HFFc6 (cell line): ENCODE measurements at regions not wholly inside any gene's neighbourhood (a gene's known extent, or its start where the extent isn't known, plus 50 kb on each side); places are given as distances from the start of the nearest gene placed in this dataset.
"Not testable (repeated sequence)": the region's sequence is repeated elsewhere in the genome, so short reads cannot be mapped to it uniquely, and the experiment has no call there.

Source experiments
- DNase-seq: peaks from one replicate; pipeline ENCODE4 v3.0.0-alpha.2; 2018
- H3K27ac Mint-ChIP-seq: 2 replicates; pipeline ENCODE4 v1.8.0; 2020; ENCODE audit warnings: mild to moderate bottlenecking, mixed read lengths
- H3K27me3 Mint-ChIP-seq: 2 replicates; pipeline ENCODE4 v1.8.0; 2021; ENCODE audit warnings: mild to moderate bottlenecking, moderate library complexity, mixed read lengths; ENCODE audit not compliant: insufficient read depth
- H3K36me3 Mint-ChIP-seq: 2 replicates; pipeline ENCODE4 v1.8.0; 2021; ENCODE audit warnings: low read depth, mixed read lengths
- H3K4me1 Mint-ChIP-seq: 2 replicates; pipeline ENCODE4 v1.8.0; 2020; ENCODE audit warnings: low read depth, mixed read lengths
- H3K4me3 Mint-ChIP-seq: 2 replicates; pipeline ENCODE4 v1.8.0; 2020; ENCODE audit warnings: mild to moderate bottlenecking, moderate library complexity, mixed read lengths
- H3K9me3 Mint-ChIP-seq: 2 replicates; pipeline ENCODE4 v1.8.0; 2020; ENCODE audit warnings: mild to moderate bottlenecking, mixed read lengths
- TF ChIP-seq, protein P1 (sequence below): fragments of 200-600 bp; sonication (generic); IDR thresholded peaks from 2 replicates; pipeline ENCODE4 v1.5.0; 2021; ENCODE audit warnings: antibody characterized with exemption, mild to moderate bottlenecking

DNA sequence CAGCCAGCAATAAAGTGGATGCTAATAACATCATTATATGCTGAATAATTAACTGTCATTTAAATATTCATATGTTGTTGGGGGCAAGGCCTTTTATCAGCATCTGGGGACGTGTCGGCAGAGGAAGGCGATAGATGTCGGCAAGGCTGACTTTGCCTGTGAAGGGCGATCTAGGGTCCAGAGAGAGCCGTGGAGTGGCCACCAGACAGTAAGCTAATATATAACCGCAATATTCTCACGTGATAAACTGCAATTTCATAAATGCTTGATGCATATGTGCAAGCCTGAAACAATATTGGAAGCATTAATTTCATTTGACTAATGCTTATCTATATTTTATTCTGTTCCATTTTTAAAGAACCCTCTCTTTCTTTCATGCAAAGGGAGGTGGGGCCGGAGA lies 141.0 kb upstream of the POU3F1 start:
- H3K27me3 Mint-ChIP-seq: peaks cover 18% of the 10 kb centered on the region
- no peak overlapping the region for H3K4me3 Mint-ChIP-seq
- no peaks in the 10 kb centered on the region for H3K36me3 Mint-ChIP-seq
- H3K4me1 Mint-ChIP-seq: no peaks in the 10 kb centered on the region
- H3K27ac Mint-ChIP-seq: no peak overlapping the region
- no peak for DNase-seq
- TF ChIP-seq, protein P1, sequence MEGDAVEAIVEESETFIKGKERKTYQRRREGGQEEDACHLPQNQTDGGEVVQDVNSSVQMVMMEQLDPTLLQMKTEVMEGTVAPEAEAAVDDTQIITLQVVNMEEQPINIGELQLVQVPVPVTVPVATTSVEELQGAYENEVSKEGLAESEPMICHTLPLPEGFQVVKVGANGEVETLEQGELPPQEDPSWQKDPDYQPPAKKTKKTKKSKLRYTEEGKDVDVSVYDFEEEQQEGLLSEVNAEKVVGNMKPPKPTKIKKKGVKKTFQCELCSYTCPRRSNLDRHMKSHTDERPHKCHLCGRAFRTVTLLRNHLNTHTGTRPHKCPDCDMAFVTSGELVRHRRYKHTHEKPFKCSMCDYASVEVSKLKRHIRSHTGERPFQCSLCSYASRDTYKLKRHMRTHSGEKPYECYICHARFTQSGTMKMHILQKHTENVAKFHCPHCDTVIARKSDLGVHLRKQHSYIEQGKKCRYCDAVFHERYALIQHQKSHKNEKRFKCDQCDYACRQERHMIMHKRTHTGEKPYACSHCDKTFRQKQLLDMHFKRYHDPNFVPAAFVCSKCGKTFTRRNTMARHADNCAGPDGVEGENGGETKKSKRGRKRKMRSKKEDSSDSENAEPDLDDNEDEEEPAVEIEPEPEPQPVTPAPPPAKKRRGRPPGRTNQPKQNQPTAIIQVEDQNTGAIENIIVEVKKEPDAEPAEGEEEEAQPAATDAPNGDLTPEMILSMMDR: no peak
- no peaks in the 10 kb centered on the region for H3K9me3 Mint-ChIP-seq

DNA sequence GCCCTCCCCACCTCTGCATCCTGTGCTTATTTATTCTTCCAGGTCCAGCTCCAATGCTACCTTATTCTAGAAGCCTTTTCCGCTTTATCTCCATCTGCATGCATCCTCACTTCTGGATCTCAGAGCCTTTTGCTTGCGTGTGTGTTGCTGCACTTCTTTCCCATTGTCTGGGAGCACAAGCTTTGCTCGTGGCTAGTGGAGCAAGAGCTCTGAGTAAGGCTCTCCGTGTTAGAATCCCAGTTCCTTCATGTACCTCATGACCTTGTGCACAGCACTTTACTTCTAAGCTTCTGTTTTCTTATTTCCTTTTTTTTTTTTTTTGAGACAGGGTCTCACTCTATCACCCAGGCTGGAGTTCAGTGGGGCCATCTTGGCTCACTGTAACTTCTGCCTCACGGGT lies 140.0 kb upstream of the POU3F1 start:
- Mint-ChIP-seq H3K36me3 (no peaks in the 10 kb centered on the region), H3K4me1 (no peaks in the 10 kb centered on the region), H3K27me3 (peaks cover 17% of the 10 kb centered on the region), H3K4me3 (no peak overlapping the region), H3K9me3 (no peaks in the 10 kb centered on the region), H3K27ac (no peak overlapping the region)
- TF ChIP-seq, protein P1: no peak
- DNase-seq: no peak

DNA sequence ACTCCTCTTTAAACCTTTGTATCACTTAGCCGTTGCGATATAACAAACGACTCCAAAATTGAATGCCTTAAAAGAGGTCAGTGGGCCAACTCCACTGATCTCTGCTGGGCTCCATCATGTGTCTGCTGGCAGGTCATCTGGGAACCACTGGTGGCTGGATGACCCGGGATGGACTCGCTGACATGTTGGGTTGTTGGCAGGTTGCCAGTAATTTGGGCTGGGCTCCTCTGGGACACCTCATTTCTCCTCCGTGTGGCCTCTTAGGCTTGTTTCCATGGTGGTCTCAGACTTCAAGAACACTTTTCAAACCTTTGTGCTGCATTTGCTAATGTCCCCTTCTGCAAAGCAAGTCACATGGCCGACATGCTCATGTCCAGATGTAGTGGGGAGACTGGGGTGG lies 139.3 kb upstream of the POU3F1 start:
- TF ChIP-seq, protein P1: no peak
- Mint-ChIP-seq H3K27me3 (peaks cover 17% of the 10 kb centered on the region), H3K4me3 (no peak overlapping the region), H3K4me1 (no peaks in the 10 kb centered on the region), H3K9me3 (no peaks in the 10 kb centered on the region), H3K36me3 (no peaks in the 10 kb centered on the region), H3K27ac (no peak overlapping the region)
- DNase-seq: no peak

DNA sequence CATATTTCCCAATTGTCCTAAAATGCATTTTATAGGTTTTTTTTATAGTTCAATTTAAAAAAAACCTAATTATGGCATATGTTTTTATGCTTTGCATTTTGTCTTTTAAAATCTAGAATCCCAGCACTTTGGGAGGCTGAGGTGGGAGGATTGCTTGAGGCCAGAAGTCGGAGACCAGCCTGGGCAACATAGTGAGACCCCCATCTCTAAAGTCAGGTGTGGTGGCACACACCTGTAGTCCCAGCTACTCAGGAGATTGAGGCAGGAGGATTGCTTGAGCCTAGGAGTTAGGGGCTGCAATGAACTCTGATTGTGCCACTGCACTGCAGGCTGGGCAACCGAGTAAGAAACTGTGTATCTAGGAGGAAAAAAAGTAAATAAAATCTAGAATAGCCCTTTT lies 137.2 kb upstream of the POU3F1 start:
- H3K4me1 Mint-ChIP-seq: no peaks in the 10 kb centered on the region
- no peak overlapping the region for H3K4me3 Mint-ChIP-seq
- DNase-seq: no peak
- no peaks in the 10 kb centered on the region for H3K36me3 Mint-ChIP-seq
- H3K9me3 Mint-ChIP-seq: no peaks in the 10 kb centered on the region
- H3K27me3 Mint-ChIP-seq: peaks cover 24% of the 10 kb centered on the region
- no peak overlapping the region for H3K27ac Mint-ChIP-seq
- TF ChIP-seq, protein P1: no peak

DNA sequence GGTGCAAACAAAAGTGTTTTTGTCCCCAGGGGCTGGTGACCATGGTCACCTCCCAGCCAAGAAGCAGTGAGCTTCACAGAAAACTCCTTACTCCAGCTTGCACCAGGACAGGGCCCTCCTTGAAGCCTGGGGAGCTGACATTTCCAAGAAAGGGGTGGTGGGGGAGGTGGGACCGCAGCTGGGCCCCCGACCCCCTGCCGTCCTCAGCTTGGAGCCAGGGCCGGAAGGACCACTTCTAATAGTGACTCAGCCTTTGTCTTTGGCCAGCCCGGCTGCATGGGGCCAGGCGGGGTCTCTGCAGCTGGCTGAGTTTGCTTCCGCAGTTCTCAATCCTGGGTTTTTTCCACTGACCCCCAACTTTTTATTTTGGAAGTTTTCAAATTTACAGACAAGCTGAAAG lies 136.5 kb upstream of the POU3F1 start:
- no peaks in the 10 kb centered on the region for H3K9me3 Mint-ChIP-seq
- H3K27me3 Mint-ChIP-seq: peaks cover 24% of the 10 kb centered on the region
- TF ChIP-seq, protein P1: no peak
- no peaks in the 10 kb centered on the region for H3K36me3 Mint-ChIP-seq
- H3K4me1 Mint-ChIP-seq: no peaks in the 10 kb centered on the region
- DNase-seq: no peak
- H3K4me3 Mint-ChIP-seq: no peak overlapping the region
- H3K27ac Mint-ChIP-seq: no peak overlapping the region

DNA sequence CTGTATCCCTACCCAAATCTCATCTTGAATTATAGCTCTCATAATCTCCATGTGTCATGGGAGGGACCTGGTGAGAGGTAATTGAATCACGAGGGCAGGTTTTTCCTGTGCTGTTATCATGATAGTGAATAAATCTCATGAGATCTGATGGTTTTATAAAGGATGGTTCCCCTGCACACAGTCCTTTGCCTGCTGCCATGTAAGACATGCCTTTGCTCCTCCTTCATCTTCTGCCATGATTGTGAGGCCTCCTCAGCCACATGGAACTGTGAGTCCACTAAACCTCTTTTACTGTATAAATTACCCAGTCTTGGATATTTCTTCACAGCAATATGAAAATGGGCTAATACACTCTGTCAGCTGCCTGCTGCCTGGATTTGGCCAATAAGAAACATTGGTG lies 133.8 kb upstream of the POU3F1 start:
- H3K4me3 Mint-ChIP-seq, H3K9me3 Mint-ChIP-seq, H3K36me3 Mint-ChIP-seq, DNase-seq, H3K4me1 Mint-ChIP-seq, H3K27ac Mint-ChIP-seq: not testable (repeated sequence)
- peaks cover 23% of the 10 kb centered on the region for H3K27me3 Mint-ChIP-seq
